OCI-LY3 (cell line): ENCODE measurements at regions not wholly inside any gene's neighbourhood (a gene's known extent, or its start where the extent isn't known, plus 50 kb on each side); places are given as distances from the start of the nearest gene placed in this dataset.

ENCODE experiments used
- EZH2phosphoT487 ChIP-seq: fragments of 200-600 bp; shearing (Covaris generic); IDR thresholded peaks from 2 replicates; pipeline ENCODE4 v1.6.1; 2018; ENCODE audit warnings: antibody characterized with exemption, mixed run types, low read depth
- TF ChIP-seq, protein P1 (sequence below): fragments of 200-600, 300-600 bp; sonication (generic); IDR thresholded peaks from 2 replicates; pipeline ENCODE4 v1.5.1; 2014; ENCODE audit warnings: antibody characterized with exemption, low read length, low read depth

DNA sequence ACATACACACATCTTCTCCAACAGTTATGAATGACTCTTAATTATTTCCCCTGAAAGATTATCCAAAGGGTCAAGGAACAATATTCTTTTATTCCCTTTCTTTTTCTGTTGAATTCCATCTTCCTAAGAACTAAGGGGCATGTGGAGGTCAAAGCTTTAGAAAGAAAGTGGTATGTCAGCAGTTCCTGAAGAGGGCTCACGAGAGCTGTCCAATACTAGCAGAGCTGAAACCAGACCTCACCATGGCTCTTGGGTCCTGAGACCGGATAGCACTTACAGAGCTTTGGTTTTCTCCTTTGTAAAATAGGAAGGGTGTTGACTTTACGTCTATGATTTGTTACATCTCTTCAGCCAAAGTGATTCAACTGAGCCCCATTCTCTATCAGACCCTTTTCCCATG, 109.8 kb upstream of the FREM2 start:
- TF ChIP-seq, protein P1, sequence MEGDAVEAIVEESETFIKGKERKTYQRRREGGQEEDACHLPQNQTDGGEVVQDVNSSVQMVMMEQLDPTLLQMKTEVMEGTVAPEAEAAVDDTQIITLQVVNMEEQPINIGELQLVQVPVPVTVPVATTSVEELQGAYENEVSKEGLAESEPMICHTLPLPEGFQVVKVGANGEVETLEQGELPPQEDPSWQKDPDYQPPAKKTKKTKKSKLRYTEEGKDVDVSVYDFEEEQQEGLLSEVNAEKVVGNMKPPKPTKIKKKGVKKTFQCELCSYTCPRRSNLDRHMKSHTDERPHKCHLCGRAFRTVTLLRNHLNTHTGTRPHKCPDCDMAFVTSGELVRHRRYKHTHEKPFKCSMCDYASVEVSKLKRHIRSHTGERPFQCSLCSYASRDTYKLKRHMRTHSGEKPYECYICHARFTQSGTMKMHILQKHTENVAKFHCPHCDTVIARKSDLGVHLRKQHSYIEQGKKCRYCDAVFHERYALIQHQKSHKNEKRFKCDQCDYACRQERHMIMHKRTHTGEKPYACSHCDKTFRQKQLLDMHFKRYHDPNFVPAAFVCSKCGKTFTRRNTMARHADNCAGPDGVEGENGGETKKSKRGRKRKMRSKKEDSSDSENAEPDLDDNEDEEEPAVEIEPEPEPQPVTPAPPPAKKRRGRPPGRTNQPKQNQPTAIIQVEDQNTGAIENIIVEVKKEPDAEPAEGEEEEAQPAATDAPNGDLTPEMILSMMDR = peak; percentile 20; the same call in 1 of the 2 replicates
- no peak for TF ChIP-seq EZH2phosphoT487
